ENCODE measurements at regions not wholly inside any gene's neighbourhood (a gene's known extent, or its start where the extent isn't known, plus 50 kb on each side); places are given as distances from the start of the nearest gene placed in this dataset.

DNA sequence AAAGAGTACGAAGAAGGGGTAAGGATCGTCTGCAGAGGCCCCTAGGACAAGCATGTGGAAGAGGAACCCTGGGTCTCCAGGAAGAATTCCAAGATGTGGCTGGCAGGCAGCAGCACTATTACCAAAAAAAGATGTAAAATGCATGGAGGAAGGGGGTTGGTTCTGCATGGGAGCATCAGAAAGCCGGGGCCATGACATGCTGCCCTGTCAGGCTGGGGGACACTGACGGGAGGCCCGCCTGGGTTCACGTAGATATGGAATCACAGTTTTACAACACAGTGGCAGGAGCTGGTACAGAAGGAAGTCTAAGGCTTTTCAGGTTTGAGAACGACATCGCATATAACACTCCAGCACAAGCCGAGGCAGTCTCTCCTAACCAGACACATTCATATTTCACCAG, 150.0 kb upstream of the GSC start:
- no peaks in the 10 kb centered on the region for H3K9me3 ChIP-seq (ENCODE audit: control insufficient read depth in 2 of 3, insufficient read depth in 1 of 3, low read length in 3 of 3)
- DNase-seq, result no peak
- no peak overlapping the region for H3K4me3 ChIP-seq (ENCODE audit: low read length in 3 of 3)
- no peak overlapping the region for H3K27ac ChIP-seq (ENCODE audit: low read depth in 2 of 2, low read length in 2 of 2)
- intact Hi-C loops (cut with DNase I), result no loop called here
- FAIRE-seq, result no peak
- no peaks in the 10 kb centered on the region for H3K36me3 ChIP-seq (ENCODE audit: control insufficient read depth in 2 of 3, insufficient read depth in 3 of 3, low read length in 3 of 3)
- no peak for TF ChIP-seq CTCF (IDR thresholded peaks at IDR 0.05; ENCODE audit: borderline replicate concordance, extremely low read depth, insufficient read depth)
- H3K27me3 ChIP-seq (ENCODE audit: control insufficient read depth, insufficient read depth, low read length), result no peaks in the 10 kb centered on the region
- no peak overlapping the region for H3K9ac ChIP-seq (ENCODE audit: low read length in 3 of 3)
- H3K4me1 ChIP-seq (ENCODE audit: control insufficient read depth in 2 of 3, insufficient read depth in 2 of 3, low read depth in 1 of 3, low read length in 3 of 3), result no peaks in the 10 kb centered on the region

GRCh38 chr14:94918896-94919295, 149.0 kb upstream of the GSC start:
- Histone ChIP-seq H3K27me3 (ENCODE audit: control insufficient read depth, insufficient read depth, low read length) (no peaks in the 10 kb centered on the region), H3K9me3 (ENCODE audit: control insufficient read depth in 2 of 3, insufficient read depth in 1 of 3, low read length in 3 of 3) (no peaks in the 10 kb centered on the region), H3K27ac (ENCODE audit: low read depth in 2 of 2, low read length in 2 of 2) (no peak overlapping the region), H3K36me3 (ENCODE audit: control insufficient read depth in 2 of 3, insufficient read depth in 3 of 3, low read length in 3 of 3) (no peaks in the 10 kb centered on the region), H3K4me1 (ENCODE audit: control insufficient read depth in 2 of 3, insufficient read depth in 2 of 3, low read depth in 1 of 3, low read length in 3 of 3) (no peaks in the 10 kb centered on the region), H3K4me3 (ENCODE audit: low read length in 3 of 3) (no peak overlapping the region), H3K9ac (ENCODE audit: low read length in 3 of 3) (no peak overlapping the region)
- DNase-seq (no peak), FAIRE-seq (no peak)
- intact Hi-C loops (cut with DNase I), result no loop called here
- TF ChIP-seq CTCF (IDR thresholded peaks at IDR 0.05; ENCODE audit: borderline replicate concordance, extremely low read depth, insufficient read depth), result no peak

DNA sequence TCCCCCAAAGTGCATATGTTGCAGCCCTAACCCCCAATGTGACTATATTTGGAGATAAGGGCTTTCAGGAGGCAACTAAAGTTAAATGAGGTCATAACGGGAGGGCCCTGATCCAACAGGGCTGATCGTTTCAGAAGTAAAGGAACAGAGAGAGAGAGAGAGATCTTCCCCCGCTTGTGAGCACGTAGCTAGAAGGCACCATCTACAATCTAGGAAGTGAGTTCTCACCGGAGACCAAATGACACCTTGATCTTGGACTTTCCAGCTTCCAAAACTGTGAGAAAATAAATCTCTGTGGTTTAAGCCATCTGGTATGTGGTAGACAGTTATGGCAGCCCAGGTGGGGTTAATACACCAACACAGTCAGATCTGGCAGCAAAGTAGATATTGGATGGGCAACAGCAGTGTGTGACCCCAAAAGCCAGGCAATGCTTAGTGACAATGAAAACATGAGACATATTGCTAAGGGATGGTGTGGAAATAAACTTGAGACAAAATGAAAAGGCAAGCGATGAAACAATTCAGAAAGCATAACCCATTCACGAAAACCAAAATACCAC, 147.2 kb upstream of the GSC start:
- no peak for FAIRE-seq
- intact Hi-C loops (cut with DNase I), result no loop called here
- DNase-seq, result no peak
- Histone ChIP-seq H3K9ac (ENCODE audit: low read length in 3 of 3) (no peak overlapping the region), H3K4me3 (ENCODE audit: low read length in 3 of 3) (no peak overlapping the region), H3K9me3 (ENCODE audit: control insufficient read depth in 2 of 3, insufficient read depth in 1 of 3, low read length in 3 of 3) (no peaks in the 10 kb centered on the region), H3K27me3 (ENCODE audit: control insufficient read depth, insufficient read depth, low read length) (no peaks in the 10 kb centered on the region), H3K27ac (ENCODE audit: low read depth in 2 of 2, low read length in 2 of 2) (no peak overlapping the region), H3K4me1 (ENCODE audit: control insufficient read depth in 2 of 3, insufficient read depth in 2 of 3, low read depth in 1 of 3, low read length in 3 of 3) (no peaks in the 10 kb centered on the region), H3K36me3 (ENCODE audit: control insufficient read depth in 2 of 3, insufficient read depth in 3 of 3, low read length in 3 of 3) (no peaks in the 10 kb centered on the region)
- TF ChIP-seq CTCF (IDR thresholded peaks at IDR 0.05; ENCODE audit: borderline replicate concordance, extremely low read depth, insufficient read depth), result no peak

GRCh38 chr14:94914191-94914590, 144.3 kb upstream of the GSC start:
- Histone ChIP-seq H3K4me3 (ENCODE audit: low read length in 3 of 3) (no peak overlapping the region), H3K4me1 (ENCODE audit: control insufficient read depth in 2 of 3, insufficient read depth in 2 of 3, low read depth in 1 of 3, low read length in 3 of 3) (no peaks in the 10 kb centered on the region), H3K9me3 (ENCODE audit: control insufficient read depth in 2 of 3, insufficient read depth in 1 of 3, low read length in 3 of 3) (no peaks in the 10 kb centered on the region), H3K9ac (ENCODE audit: low read length in 3 of 3) (no peak overlapping the region), H3K27ac (ENCODE audit: low read depth in 2 of 2, low read length in 2 of 2) (no peak overlapping the region), H3K27me3 (ENCODE audit: control insufficient read depth, insufficient read depth, low read length) (no peaks in the 10 kb centered on the region), H3K36me3 (ENCODE audit: control insufficient read depth in 2 of 3, insufficient read depth in 3 of 3, low read length in 3 of 3) (no peaks in the 10 kb centered on the region)
- intact Hi-C loops (cut with DNase I), result no loop called here
- no peak for DNase-seq
- TF ChIP-seq CTCF (IDR thresholded peaks at IDR 0.05; ENCODE audit: borderline replicate concordance, extremely low read depth, insufficient read depth), result no peak
- no peak for FAIRE-seq

Data from kidney (tissue), 13 donors.